SH-SY5Y (cell line): ENCODE measurements at regions not wholly inside any gene's neighbourhood (a gene's known extent, or its start where the extent isn't known, plus 50 kb on each side); places are given as distances from the start of the nearest gene placed in this dataset.

Experiments
- GATA2 ChIP-seq: IDR thresholded peaks from 2 replicates; pipeline ENCODE4 v1.6.1; 2011; ENCODE audit warnings: mild to moderate bottlenecking, low read depth, low read length
- GATA3 ChIP-seq: IDR thresholded peaks from 2 replicates; pipeline ENCODE4 v1.6.1; 2011; ENCODE audit warnings: low read depth, mild to moderate bottlenecking, low read length, moderate library complexity

DNA sequence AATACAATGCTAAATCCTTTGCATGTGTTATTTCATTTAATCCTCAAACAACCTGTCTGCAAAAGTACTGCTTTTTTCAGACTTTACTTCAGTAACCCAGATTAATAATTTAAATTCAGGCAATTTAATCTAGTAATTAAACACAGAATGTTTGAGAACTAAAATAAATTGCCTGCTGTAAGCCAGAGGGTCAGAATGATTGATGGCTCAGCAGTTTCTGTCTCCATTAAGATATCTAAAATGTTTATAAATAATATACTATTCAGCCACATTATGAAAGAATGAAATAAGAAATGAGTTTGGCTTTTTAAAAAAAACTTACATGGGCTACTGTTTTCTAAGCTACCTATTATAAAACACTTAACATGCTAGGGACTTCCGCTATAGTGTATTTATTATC lies 846.0 kb downstream of the FAM181B start:
- TF ChIP-seq GATA2 (no peak), GATA3 (no peak)
